Omental fat pad (tissue), 3 donors: ENCODE measurements at regions not wholly inside any gene's neighbourhood (a gene's known extent, or its start where the extent isn't known, plus 50 kb on each side); places are given as distances from the start of the nearest gene placed in this dataset.

ENCODE experiments used
- ATAC-seq: fragments of 150-250 bp; one replicate; pipeline ENCODE4 v1.9.1; 2016; ENCODE audit warnings: mild to moderate bottlenecking, moderate library complexity; ENCODE audit not compliant: low FRiP score
- DNase-seq: peaks from one replicate; pipeline ENCODE4 v3.0.0-alpha.2; 2019; ENCODE audit warnings: low spot score
- CTCF ChIP-seq, 3 donors: fragments of 450-650 bp; IDR thresholded peaks; one replicate each; pipeline ENCODE4 v1.5.1; 2016 to 2017; ENCODE audit warnings: antibody characterized with exemption in 3 of 3, mild to moderate bottlenecking in 3 of 3, moderate library complexity in 2 of 3

GRCh38 chr12:97324471-97324870 is 138.1 kb upstream of the RMST start:
- no peak for TF ChIP-seq CTCF (IDR thresholded peaks at IDR 0.05)
- DNase-seq (no peak), ATAC-seq (no peak)

GRCh38 chr12:97335115-97335514 is 127.5 kb upstream of the RMST start:
- DNase-seq (no peak), ATAC-seq (no peak)
- no peak for TF ChIP-seq CTCF (IDR thresholded peaks at IDR 0.05)

GRCh38 chr12:97336900-97337751 is 125.5 kb upstream of the RMST start:
- DNase-seq (no peak), ATAC-seq (no peak)

GRCh38 chr12:97342130-97342529 is 120.5 kb upstream of the RMST start:
- no peak for TF ChIP-seq CTCF (IDR thresholded peaks at IDR 0.05)
- ATAC-seq (no peak), DNase-seq (no peak)

More at GRCh38 chr12:97336900-97337751, 125.5 kb upstream of the RMST start:
- no peak for TF ChIP-seq CTCF (IDR thresholded peaks at IDR 0.05)

- TF ChIP-seq CTCF (IDR thresholded peaks at IDR 0.05), result no peak
- no peak for DNase-seq
- no peak for ATAC-seq
Measured at GRCh38 chr12:97347956-97348355, 114.6 kb upstream of the RMST start.

GRCh38 chr12:97358361-97358760 is 104.2 kb upstream of the RMST start:
- TF ChIP-seq CTCF (IDR thresholded peaks at IDR 0.05), result no peak
- no peak for DNase-seq

More at GRCh38 chr12:97358361-97358760, 104.2 kb upstream of the RMST start:
- ATAC-seq, result no peak
